Transverse colon (tissue), 4 donors: ENCODE measurements at regions not wholly inside any gene's neighbourhood (a gene's known extent, or its start where the extent isn't known, plus 50 kb on each side); places are given as distances from the start of the nearest gene placed in this dataset.

Source experiments
- DNase-seq: peaks from one replicate; pipeline ENCODE4 v3.0.0-alpha.2; 2019
- H3K27ac ChIP-seq, 4 donors: fragments of 200-600 bp; sonication (generic); 2 replicates each; pipeline ENCODE4 v1.5.1; 2016 to 2018; ENCODE audit warnings: inconsistent platforms in 4 of 4
- H3K27me3 ChIP-seq: fragments of 200-600 bp; sonication (generic); 2 replicates; pipeline ENCODE4 v1.5.1; 2017; ENCODE audit warnings: inconsistent platforms
- H3K36me3 ChIP-seq, 4 donors: fragments of 200-600 bp; sonication (generic); 2 replicates each; pipeline ENCODE4 v1.5.1; 2017 to 2019; ENCODE audit warnings: inconsistent platforms in 4 of 4
- H3K4me1 ChIP-seq, 4 donors: fragments of 200-600 bp; sonication (generic); 2 replicates each; pipeline ENCODE4 v1.5.1; 2017 to 2020; ENCODE audit warnings: inconsistent platforms in 4 of 4
- H3K4me3 ChIP-seq, 4 donors: fragments of 200-600 bp; sonication (generic); 1 replicate in 1 of 4; 2 replicates in 3 of 4; pipeline versions ENCODE4 v1.5.1 to v1.6.1; 2017 to 2019; ENCODE audit warnings: inconsistent platforms in 4 of 4
- H3K9me3 ChIP-seq, 2 donors: fragments of 200-600 bp; sonication (generic); 2 replicates each; pipeline ENCODE4 v1.5.1; 2017 to 2019; ENCODE audit warnings: inconsistent platforms in 2 of 2
- EP300 ChIP-seq: sonication (generic); formaldehyde crosslinking; IDR thresholded peaks from one replicate; pipeline ENCODE4 v1.6.1; 2017; ENCODE audit warnings: antibody characterized with exemption, low read depth
- POLR2A ChIP-seq: fragments of 450-650 bp; IDR thresholded peaks from one replicate; pipeline ENCODE4 v1.6.1; 2016; ENCODE audit warnings: antibody characterized with exemption, mild to moderate bottlenecking, moderate library complexity
- POLR2AphosphoS5 ChIP-seq, 3 donors: sonication (generic); formaldehyde crosslinking; IDR thresholded peaks; one replicate each; pipeline ENCODE4 v1.6.1; 2016; ENCODE audit warnings: antibody characterized with exemption in 3 of 3
- WGBS, 2 donors: methylation state at CpG; one replicate each; pipeline ENCODE4 v1.1.5; 2018; ENCODE audit warnings: low coverage in 1 of 2; 5-methylcytosine and 5-hydroxymethylcytosine counted together
- in situ Hi-C, 4 donors: fragments of 200-750 bp; cut with MboI; loops; one replicate each; pipeline versions ENCODE4 v1.15.0 to v1.15.1; 2017; ENCODE audit warnings: low sequenced_read_pairs in 3 of 4, low pct_ligation_motif_present in 1 of 4, low pct_unique_long_range_greater_than_20kb in 1 of 4
- intact Hi-C: fragments of 100-400 bp; cut with DNase I; formaldehyde crosslinking; loops from one replicate; pipeline ENCODE4 v1.15.1; 2023; ENCODE audit warnings: low total_unique reads
- TF ChIP-seq, protein P1 (sequence below), 5 experiments: fragments of 200-600 bp in 3 of 5; fragments of 450-650 bp in 2 of 5; sonication (generic) in 3 of 5; IDR thresholded peaks; 1 replicate in 2 of 5; 2 replicates in 3 of 5; pipeline ENCODE4 v1.5.1; 2016 to 2017; ENCODE audit warnings: antibody characterized with exemption in 5 of 5, inconsistent platforms in 3 of 5, mild to moderate bottlenecking in 2 of 5, moderate library complexity in 1 of 5

GRCh38 chr2:195343540-195343939 is 313.5 kb upstream of the SLC39A10 start:
- H3K27me3 ChIP-seq = no peaks in the 10 kb centered on the region
- no peaks in the 10 kb centered on the region for H3K9me3 ChIP-seq
- intact Hi-C loops (no loop called here), in situ Hi-C loops (no loop called here)
- no peak overlapping the region for H3K27ac ChIP-seq
- H3K4me3 ChIP-seq = no peak overlapping the region
- DNase-seq = no peak
- H3K36me3 ChIP-seq = no peaks in the 10 kb centered on the region
- 82 to 84% methylated on average over 2 of the region's 2 CpGs for WGBS, 2 donors
- H3K4me1 ChIP-seq = no peaks in the 10 kb centered on the region
- TF ChIP-seq EP300 (no peak), POLR2A (no peak), POLR2AphosphoS5 (IDR thresholded peaks at IDR 0.05) (no peak)
- TF ChIP-seq, protein P1, sequence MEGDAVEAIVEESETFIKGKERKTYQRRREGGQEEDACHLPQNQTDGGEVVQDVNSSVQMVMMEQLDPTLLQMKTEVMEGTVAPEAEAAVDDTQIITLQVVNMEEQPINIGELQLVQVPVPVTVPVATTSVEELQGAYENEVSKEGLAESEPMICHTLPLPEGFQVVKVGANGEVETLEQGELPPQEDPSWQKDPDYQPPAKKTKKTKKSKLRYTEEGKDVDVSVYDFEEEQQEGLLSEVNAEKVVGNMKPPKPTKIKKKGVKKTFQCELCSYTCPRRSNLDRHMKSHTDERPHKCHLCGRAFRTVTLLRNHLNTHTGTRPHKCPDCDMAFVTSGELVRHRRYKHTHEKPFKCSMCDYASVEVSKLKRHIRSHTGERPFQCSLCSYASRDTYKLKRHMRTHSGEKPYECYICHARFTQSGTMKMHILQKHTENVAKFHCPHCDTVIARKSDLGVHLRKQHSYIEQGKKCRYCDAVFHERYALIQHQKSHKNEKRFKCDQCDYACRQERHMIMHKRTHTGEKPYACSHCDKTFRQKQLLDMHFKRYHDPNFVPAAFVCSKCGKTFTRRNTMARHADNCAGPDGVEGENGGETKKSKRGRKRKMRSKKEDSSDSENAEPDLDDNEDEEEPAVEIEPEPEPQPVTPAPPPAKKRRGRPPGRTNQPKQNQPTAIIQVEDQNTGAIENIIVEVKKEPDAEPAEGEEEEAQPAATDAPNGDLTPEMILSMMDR (IDR thresholded peaks at IDR 0.05) = no peak

- intact Hi-C loops = no loop called here
- Histone ChIP-seq H3K27me3 (no peaks in the 10 kb centered on the region), H3K36me3 (no peaks in the 10 kb centered on the region), H3K4me1 (no peaks in the 10 kb centered on the region), H3K9me3 (no peaks in the 10 kb centered on the region), H3K4me3 (no peak overlapping the region), H3K27ac (no peak overlapping the region)
- no peak for TF ChIP-seq POLR2AphosphoS5 (IDR thresholded peaks at IDR 0.05)
- TF ChIP-seq POLR2A = no peak
- TF ChIP-seq, protein P1 (IDR thresholded peaks at IDR 0.05) = no peak
- no peak for TF ChIP-seq EP300
- 43 to 66% methylated on average over 3 to 4 of the region's 4 CpGs for WGBS, 2 donors
- in situ Hi-C loops = no loop called here
- DNase-seq = no peak
Measured at GRCh38 chr2:195342061-195342460, 315.0 kb upstream of the SLC39A10 start.

- no peak overlapping the region for H3K27ac ChIP-seq
- no peaks in the 10 kb centered on the region for H3K27me3 ChIP-seq
- H3K4me1 ChIP-seq = no peaks in the 10 kb centered on the region
- 93% methylated on average over 1 of the region's 1 CpG; no CpG with 5 or more reads in 1 of the 2 donors for WGBS, 2 donors
- no peaks in the 10 kb centered on the region for H3K9me3 ChIP-seq
- no peak overlapping the region for H3K4me3 ChIP-seq
- H3K36me3 ChIP-seq = no peaks in the 10 kb centered on the region
- TF ChIP-seq POLR2AphosphoS5 (IDR thresholded peaks at IDR 0.05) = no peak
- no peak for TF ChIP-seq POLR2A
- TF ChIP-seq, protein P1 (IDR thresholded peaks at IDR 0.05) = no peak
- TF ChIP-seq EP300 = no peak
- intact Hi-C loops = no loop called here
- DNase-seq = no peak
- in situ Hi-C loops = no loop called here
Measured at GRCh38 chr2:195338856-195339255, 318.2 kb upstream of the SLC39A10 start.

DNA sequence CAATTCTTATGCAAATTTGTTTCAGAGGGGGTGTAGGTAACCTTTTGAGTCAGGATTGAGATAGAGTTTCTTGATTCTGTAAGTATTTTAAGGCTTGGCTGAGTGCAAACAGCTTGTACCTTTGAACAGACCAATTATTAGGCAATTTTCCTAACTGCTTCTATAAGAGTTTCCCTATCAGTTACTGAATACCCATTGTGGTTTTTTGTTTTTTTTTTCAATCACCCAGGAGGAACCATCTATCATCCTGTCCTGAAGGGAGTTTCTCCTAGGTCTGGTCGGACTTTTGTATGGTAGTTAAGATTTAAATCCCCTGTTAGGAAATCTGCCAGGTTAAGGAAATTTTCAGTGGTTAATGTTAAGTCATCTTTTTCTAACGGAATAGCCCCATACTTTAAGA is 319.4 kb upstream of the SLC39A10 start:
- Histone ChIP-seq H3K27me3 (no peaks in the 10 kb centered on the region), H3K27ac (no peak overlapping the region), H3K9me3 (no peaks in the 10 kb centered on the region), H3K4me1 (no peaks in the 10 kb centered on the region), H3K36me3 (no peaks in the 10 kb centered on the region), H3K4me3 (no peak overlapping the region)
- in situ Hi-C loops = no loop called here
- TF ChIP-seq POLR2A (no peak), POLR2AphosphoS5 (IDR thresholded peaks at IDR 0.05) (no peak), EP300 (no peak)
- TF ChIP-seq, protein P1 (IDR thresholded peaks at IDR 0.05) = no peak
- 58 to 67% methylated on average over 2 of the region's 2 CpGs for WGBS, 2 donors
- intact Hi-C loops = no loop called here
- no peak for DNase-seq
